ENCODE measurements at regions not wholly inside any gene's neighbourhood (a gene's known extent, or its start where the extent isn't known, plus 50 kb on each side); places are given as distances from the start of the nearest gene placed in this dataset.
"Not testable (repeated sequence)": the region's sequence is repeated elsewhere in the genome, so short reads cannot be mapped to it uniquely, and the experiment has no call there.

DNA sequence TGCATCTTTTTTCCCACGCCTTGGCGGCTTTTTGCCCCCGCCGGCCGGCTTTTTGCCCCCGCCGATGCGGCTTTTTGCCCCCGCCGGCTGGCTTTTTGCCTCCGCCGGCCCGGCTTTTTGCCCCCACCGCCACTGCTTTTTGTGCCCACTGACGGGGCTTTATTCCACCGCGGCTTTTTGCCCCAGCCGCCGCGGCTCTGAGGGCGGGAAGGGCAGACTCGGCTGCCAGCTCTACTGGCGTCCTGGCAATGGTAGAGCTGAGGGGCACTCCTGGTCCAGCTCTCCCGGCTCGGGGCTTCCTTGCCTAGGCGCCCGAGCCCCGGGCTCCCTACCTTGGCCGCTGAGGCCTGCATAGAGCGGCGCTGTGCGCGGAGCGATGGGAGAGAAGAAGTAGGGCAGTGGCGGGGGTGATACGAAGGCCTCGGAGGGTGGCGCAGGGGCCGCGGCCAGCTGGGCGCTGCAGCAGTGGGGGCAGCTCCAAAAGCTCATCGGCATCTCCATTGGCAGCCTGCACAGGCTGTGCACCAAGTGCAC is 591.4 kb downstream of the TP53TG3F start:
- TF ChIP-seq CTCF (IDR thresholded peaks at IDR 0.05): no peak
- intact Hi-C loops (cut with DNase I; ENCODE audit: low total_unique reads): no loop called here
- no peak overlapping the region for H3K27ac ChIP-seq
- no peak overlapping the region for H3K4me3 ChIP-seq
- no peaks in the 10 kb centered on the region for H3K36me3 ChIP-seq
- no peaks in the 10 kb centered on the region for H3K4me1 ChIP-seq
- peaks cover 0 to 17% of the 10 kb centered on the region in 2 donors for H3K27me3 ChIP-seq
- H3K9me3 ChIP-seq: peaks cover 0 to 18% (median 8%) of the 10 kb centered on the region in 3 donors
- no peak for DNase-seq

DNA sequence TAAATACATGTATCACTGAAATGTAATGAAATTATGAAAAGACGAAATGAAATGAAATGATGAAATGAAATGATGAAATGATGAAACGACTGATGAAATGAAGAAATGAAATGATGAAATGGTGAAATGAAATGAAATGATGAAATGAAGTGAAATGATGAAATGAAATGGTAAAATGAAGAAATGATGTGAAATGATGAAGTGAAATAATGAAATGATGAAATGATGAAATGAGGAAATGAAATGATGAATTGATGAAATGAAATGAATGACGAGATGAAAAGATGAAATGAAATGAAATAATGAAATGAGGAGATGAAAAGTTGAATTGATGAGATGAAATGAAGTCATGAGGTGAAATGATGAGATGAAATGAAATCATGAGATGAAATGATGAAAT is 594.7 kb downstream of the TP53TG3F start:
- Histone ChIP-seq H3K36me3 (no peaks in the 10 kb centered on the region), H3K4me3 (no peak overlapping the region), H3K9me3 (peaks cover 0 to 18% (median 8%) of the 10 kb centered on the region in 3 donors), H3K4me1 (no peaks in the 10 kb centered on the region), H3K27ac (no peak overlapping the region), H3K27me3 (peaks cover 0 to 17% of the 10 kb centered on the region in 2 donors)
- DNase-seq: no peak
- TF ChIP-seq CTCF (IDR thresholded peaks at IDR 0.05): no peak
- intact Hi-C loops (cut with DNase I; ENCODE audit: low total_unique reads): no loop called here

DNA sequence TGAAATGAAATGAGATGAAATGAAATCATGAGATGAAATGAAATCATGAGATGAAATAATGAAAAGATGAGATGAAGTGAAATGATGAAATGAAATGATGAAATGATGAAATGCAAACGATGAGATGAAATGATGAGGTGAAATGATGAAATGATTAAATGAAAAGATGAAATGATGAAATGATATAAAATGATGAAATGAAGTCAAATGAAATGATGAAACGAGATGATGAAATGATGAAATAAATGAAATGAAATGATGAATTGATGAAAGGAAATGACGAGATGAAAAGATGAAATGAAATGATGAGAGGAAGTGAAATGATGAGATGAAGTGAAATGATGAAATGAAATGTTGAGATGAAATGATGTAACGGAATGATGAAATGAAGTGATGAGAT is 595.6 kb downstream of the TP53TG3F start:
- Histone ChIP-seq H3K36me3 (no peaks in the 10 kb centered on the region), H3K27ac (no peak overlapping the region), H3K4me1 (no peaks in the 10 kb centered on the region), H3K9me3 (peaks cover 0 to 18% (median 8%) of the 10 kb centered on the region in 3 donors), H3K4me3 (no peak overlapping the region), H3K27me3 (peaks cover 0 to 17% of the 10 kb centered on the region in 2 donors)
- no peak for TF ChIP-seq CTCF (IDR thresholded peaks at IDR 0.05)
- no peak for DNase-seq
- intact Hi-C loops (cut with DNase I; ENCODE audit: low total_unique reads): no loop called here

- H3K36me3 ChIP-seq; H3K4me1 ChIP-seq; H3K27me3 ChIP-seq; H3K27ac ChIP-seq; DNase-seq; H3K4me3 ChIP-seq; intact Hi-C loops (cut with DNase I; ENCODE audit: low total_unique reads): not testable (repeated sequence)
- peaks cover 0 to 19% (median 15%) of the 10 kb centered on the region in 3 donors for H3K9me3 ChIP-seq
These were observed 603.3 kb downstream of the TP53TG3F start for GRCh38 chr16:34062620-34063253.

- H3K4me1 ChIP-seq; H3K27ac ChIP-seq; H3K36me3 ChIP-seq; H3K27me3 ChIP-seq; intact Hi-C loops (cut with DNase I; ENCODE audit: low total_unique reads); DNase-seq; H3K4me3 ChIP-seq: not testable (repeated sequence)
- H3K9me3 ChIP-seq: peaks cover 0 to 19% (median 15%) of the 10 kb centered on the region in 3 donors
These were observed 604.2 kb downstream of the TP53TG3F start for GRCh38 chr16:34063498-34064157.

DNA sequence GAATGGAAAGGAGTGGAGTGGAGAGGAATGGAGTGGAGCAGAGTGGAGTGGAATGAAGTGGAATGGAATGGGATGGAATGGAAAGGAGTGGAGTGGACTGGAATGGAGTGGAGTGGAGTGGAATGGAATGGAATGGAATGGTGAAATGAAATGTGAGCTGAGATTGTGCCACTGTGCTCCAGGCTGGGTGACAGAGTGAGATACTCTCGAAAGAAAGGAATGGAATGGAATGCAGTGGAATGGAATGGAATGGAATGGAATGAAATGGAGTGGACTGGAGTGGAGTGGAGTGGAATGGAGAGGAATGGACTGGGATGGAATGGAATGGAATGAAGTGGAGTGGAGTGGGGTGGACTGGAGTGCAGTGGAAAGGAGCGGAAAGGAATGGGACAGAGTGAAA is 605.2 kb downstream of the TP53TG3F start:
- DNase-seq; H3K4me1 ChIP-seq; H3K27me3 ChIP-seq; H3K27ac ChIP-seq; H3K4me3 ChIP-seq; H3K36me3 ChIP-seq; intact Hi-C loops (cut with DNase I; ENCODE audit: low total_unique reads): not testable (repeated sequence)
- H3K9me3 ChIP-seq: peaks cover 0 to 19% (median 15%) of the 10 kb centered on the region in 3 donors

GRCh38 chr16:34069731-34070130 is 610.3 kb downstream of the TP53TG3F start:
- DNase-seq; H3K36me3 ChIP-seq; intact Hi-C loops (cut with DNase I; ENCODE audit: low total_unique reads): not testable (repeated sequence)

More at GRCh38 chr16:34069731-34070130, 610.3 kb downstream of the TP53TG3F start:
- not testable (repeated sequence) for H3K4me1 ChIP-seq, H3K4me3 ChIP-seq, H3K27me3 ChIP-seq, H3K27ac ChIP-seq, H3K9me3 ChIP-seq

Measured in tibial artery (tissue), 4 donors.